ENCODE measurements at regions not wholly inside any gene's neighbourhood (a gene's known extent, or its start where the extent isn't known, plus 50 kb on each side); places are given as distances from the start of the nearest gene placed in this dataset.
"Not testable (repeated sequence)": the region's sequence is repeated elsewhere in the genome, so short reads cannot be mapped to it uniquely, and the experiment has no call there.

GRCh38 chr21:15477773-15478172, 252.0 kb upstream of the USP25 start:
- DNase-seq (ENCODE audit: low spot score), result not testable (repeated sequence)

GRCh38 chr21:15480160-15480559, 249.6 kb upstream of the USP25 start:
- DNase-seq (ENCODE audit: low spot score), result no peak

GRCh38 chr21:15483138-15483780, 246.5 kb upstream of the USP25 start:
- peak; percentile 87 for DNase-seq (ENCODE audit: low spot score)

GRCh38 chr21:15486460-15487195, 243.2 kb upstream of the USP25 start:
- DNase-seq (ENCODE audit: low spot score), result no peak

- no peak for DNase-seq (ENCODE audit: low spot score)
These were observed 242.6 kb upstream of the USP25 start for GRCh38 chr21:15487196-15487550.

GRCh38 chr21:15491100-15491499, 238.7 kb upstream of the USP25 start:
- DNase-seq (ENCODE audit: low spot score), result no peak

GRCh38 chr21:15493646-15494045, 236.1 kb upstream of the USP25 start:
- no peak for DNase-seq (ENCODE audit: low spot score)

- DNase-seq (ENCODE audit: low spot score), result no peak
These were observed 235.3 kb upstream of the USP25 start for GRCh38 chr21:15494481-15494880.

- DNase-seq (ENCODE audit: low spot score), result no peak
These were observed 233.8 kb upstream of the USP25 start for GRCh38 chr21:15495965-15496364.

- DNase-seq (ENCODE audit: low spot score), result no peak
These were observed 232.9 kb upstream of the USP25 start for GRCh38 chr21:15496911-15497310.

GRCh38 chr21:15498455-15498854, 231.3 kb upstream of the USP25 start:
- DNase-seq (ENCODE audit: low spot score), result no peak

GRCh38 chr21:15506086-15506485, 223.7 kb upstream of the USP25 start:
- DNase-seq (ENCODE audit: low spot score), result no peak

- DNase-seq (ENCODE audit: low spot score), result no peak
These were observed 221.2 kb upstream of the USP25 start for GRCh38 chr21:15508554-15508953.

- no peak for DNase-seq (ENCODE audit: low spot score)
These were observed 215.5 kb upstream of the USP25 start for GRCh38 chr21:15514073-15514946.

- no peak for DNase-seq (ENCODE audit: low spot score)
These were observed 213.9 kb upstream of the USP25 start for GRCh38 chr21:15515908-15516307.

GRCh38 chr21:15517394-15517793, 212.4 kb upstream of the USP25 start:
- no peak for DNase-seq (ENCODE audit: low spot score)

GRCh38 chr21:15520811-15521643, 208.8 kb upstream of the USP25 start:
- DNase-seq (ENCODE audit: low spot score), result peak; percentile 24

GRCh38 chr21:15521644-15522001, 208.2 kb upstream of the USP25 start:
- no peak for DNase-seq (ENCODE audit: low spot score)

- no peak for DNase-seq (ENCODE audit: low spot score)
These were observed 207.6 kb upstream of the USP25 start for GRCh38 chr21:15522148-15522547.

GRCh38 chr21:15524855-15525254, 204.9 kb upstream of the USP25 start:
- DNase-seq (ENCODE audit: low spot score), result no peak

GRCh38 chr21:15526798-15527197, 203.0 kb upstream of the USP25 start:
- no peak for DNase-seq (ENCODE audit: low spot score)

GRCh38 chr21:15528346-15528745, 201.4 kb upstream of the USP25 start:
- DNase-seq (ENCODE audit: low spot score), result no peak

All from AG20443 (cell line).